HCT116 (cell line): ENCODE measurements at regions not wholly inside any gene's neighbourhood (a gene's known extent, or its start where the extent isn't known, plus 50 kb on each side); places are given as distances from the start of the nearest gene placed in this dataset.

ENCODE experiments used
- CEBPB ChIP-seq: IDR thresholded peaks from 2 replicates; pipeline ENCODE4 v1.6.1; 2012; ENCODE audit warnings: low read depth
- EZH2 ChIP-seq: fragments of 200-600 bp; sonication (generic); IDR thresholded peaks from 2 replicates; pipeline ENCODE4 v1.6.1; 2017; ENCODE audit warnings: antibody characterized with exemption, mixed run types
- EZH2phosphoT487 ChIP-seq: fragments of 200-600 bp; IDR thresholded peaks from 2 replicates; pipeline ENCODE4 v1.6.1; 2018; ENCODE audit warnings: antibody characterized with exemption, borderline replicate concordance
- JUND ChIP-seq: IDR thresholded peaks from 2 replicates; pipeline ENCODE4 v1.6.1; 2012
- POLR2A ChIP-seq: IDR thresholded peaks from 2 replicates; pipeline ENCODE4 v1.7.0; 2011; ENCODE audit warnings: borderline replicate concordance; ENCODE audit not compliant: insufficient read depth, insufficient read length; ENCODE audit errors: extremely low read depth
- POLR2AphosphoS5 ChIP-seq: IDR thresholded peaks from 2 replicates; pipeline ENCODE4 v1.6.1; 2011; ENCODE audit warnings: mild to moderate bottlenecking, low read depth, low read length, moderate library complexity
- RAD21 ChIP-seq: IDR thresholded peaks from 2 replicates; pipeline ENCODE4 v1.6.1; 2012; ENCODE audit warnings: low read depth, mild to moderate bottlenecking
- SRF ChIP-seq: IDR thresholded peaks from 2 replicates; pipeline ENCODE4 v1.6.1; 2012; ENCODE audit warnings: low read depth
- TCF7L2 ChIP-seq: IDR thresholded peaks from 2 replicates; pipeline ENCODE4 v1.7.0; 2011; ENCODE audit warnings: borderline replicate concordance, inconsistent platforms; ENCODE audit not compliant: insufficient read depth, insufficient read length; ENCODE audit errors: extremely low read depth
- YY1 ChIP-seq: IDR thresholded peaks from 2 replicates; pipeline ENCODE4 v1.6.1; 2011; ENCODE audit warnings: low read length, low read depth, moderate library complexity, mild to moderate bottlenecking; ENCODE audit not compliant: insufficient replicate concordance; ENCODE audit errors: extremely low read depth
- ZNF274 ChIP-seq: fragments of 200-500 bp; sonication (Bioruptor generic); IDR thresholded peaks from 2 replicates; pipeline ENCODE4 v1.6.1; 2014; ENCODE audit warnings: mild to moderate bottlenecking, low read depth, low read length, inconsistent platforms
- TF ChIP-seq, protein P1 (sequence below), 3 experiments: fragments of 200-600 bp in 1 of 3; sonication (generic) in 1 of 3; IDR thresholded peaks in 2 of 3; conservative IDR thresholded peaks in 1 of 3; 2 replicates each; pipeline ENCODE4 v1.5.1; 2012 to 2017; ENCODE audit warnings: low read depth in 2 of 3, low read length in 2 of 3, antibody characterized with exemption in 1 of 3, borderline replicate concordance in 1 of 3, control low read depth in 1 of 3, mild to moderate bottlenecking in 1 of 3, mixed read lengths in 1 of 3, mixed run types in 1 of 3, moderate library complexity in 1 of 3; ENCODE audit not compliant: insufficient read depth in 1 of 3
- TF ChIP-seq, protein P2 (sequence below): IDR thresholded peaks from 2 replicates; pipeline ENCODE4 v1.6.1; 2012
- TF ChIP-seq, protein P3 (sequence below): IDR thresholded peaks from 2 replicates; pipeline ENCODE4 v1.6.1; 2012; ENCODE audit warnings: low read depth

GRCh38 chr21:17729455-17729854 is 89.7 kb downstream of the C21orf91 start:
- TF ChIP-seq, protein P1, sequence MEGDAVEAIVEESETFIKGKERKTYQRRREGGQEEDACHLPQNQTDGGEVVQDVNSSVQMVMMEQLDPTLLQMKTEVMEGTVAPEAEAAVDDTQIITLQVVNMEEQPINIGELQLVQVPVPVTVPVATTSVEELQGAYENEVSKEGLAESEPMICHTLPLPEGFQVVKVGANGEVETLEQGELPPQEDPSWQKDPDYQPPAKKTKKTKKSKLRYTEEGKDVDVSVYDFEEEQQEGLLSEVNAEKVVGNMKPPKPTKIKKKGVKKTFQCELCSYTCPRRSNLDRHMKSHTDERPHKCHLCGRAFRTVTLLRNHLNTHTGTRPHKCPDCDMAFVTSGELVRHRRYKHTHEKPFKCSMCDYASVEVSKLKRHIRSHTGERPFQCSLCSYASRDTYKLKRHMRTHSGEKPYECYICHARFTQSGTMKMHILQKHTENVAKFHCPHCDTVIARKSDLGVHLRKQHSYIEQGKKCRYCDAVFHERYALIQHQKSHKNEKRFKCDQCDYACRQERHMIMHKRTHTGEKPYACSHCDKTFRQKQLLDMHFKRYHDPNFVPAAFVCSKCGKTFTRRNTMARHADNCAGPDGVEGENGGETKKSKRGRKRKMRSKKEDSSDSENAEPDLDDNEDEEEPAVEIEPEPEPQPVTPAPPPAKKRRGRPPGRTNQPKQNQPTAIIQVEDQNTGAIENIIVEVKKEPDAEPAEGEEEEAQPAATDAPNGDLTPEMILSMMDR (IDR thresholded peaks at IDR 0.05 in 2 of 3, conservative IDR thresholded peaks at IDR 0.05 in 1 of 3; ENCODE audit: borderline replicate concordance in 1 of 3, insufficient read depth in 1 of 3, low read depth in 2 of 3, low read length in 2 of 3): no peak
- TF ChIP-seq POLR2A: no peak
- no peak for TF ChIP-seq EZH2phosphoT487
- no peak for TF ChIP-seq YY1
- TF ChIP-seq RAD21: no peak
- TF ChIP-seq, protein P2, sequence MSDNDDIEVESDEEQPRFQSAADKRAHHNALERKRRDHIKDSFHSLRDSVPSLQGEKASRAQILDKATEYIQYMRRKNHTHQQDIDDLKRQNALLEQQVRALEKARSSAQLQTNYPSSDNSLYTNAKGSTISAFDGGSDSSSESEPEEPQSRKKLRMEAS: no peak
- no peak for TF ChIP-seq CEBPB
- TF ChIP-seq, protein P3, sequence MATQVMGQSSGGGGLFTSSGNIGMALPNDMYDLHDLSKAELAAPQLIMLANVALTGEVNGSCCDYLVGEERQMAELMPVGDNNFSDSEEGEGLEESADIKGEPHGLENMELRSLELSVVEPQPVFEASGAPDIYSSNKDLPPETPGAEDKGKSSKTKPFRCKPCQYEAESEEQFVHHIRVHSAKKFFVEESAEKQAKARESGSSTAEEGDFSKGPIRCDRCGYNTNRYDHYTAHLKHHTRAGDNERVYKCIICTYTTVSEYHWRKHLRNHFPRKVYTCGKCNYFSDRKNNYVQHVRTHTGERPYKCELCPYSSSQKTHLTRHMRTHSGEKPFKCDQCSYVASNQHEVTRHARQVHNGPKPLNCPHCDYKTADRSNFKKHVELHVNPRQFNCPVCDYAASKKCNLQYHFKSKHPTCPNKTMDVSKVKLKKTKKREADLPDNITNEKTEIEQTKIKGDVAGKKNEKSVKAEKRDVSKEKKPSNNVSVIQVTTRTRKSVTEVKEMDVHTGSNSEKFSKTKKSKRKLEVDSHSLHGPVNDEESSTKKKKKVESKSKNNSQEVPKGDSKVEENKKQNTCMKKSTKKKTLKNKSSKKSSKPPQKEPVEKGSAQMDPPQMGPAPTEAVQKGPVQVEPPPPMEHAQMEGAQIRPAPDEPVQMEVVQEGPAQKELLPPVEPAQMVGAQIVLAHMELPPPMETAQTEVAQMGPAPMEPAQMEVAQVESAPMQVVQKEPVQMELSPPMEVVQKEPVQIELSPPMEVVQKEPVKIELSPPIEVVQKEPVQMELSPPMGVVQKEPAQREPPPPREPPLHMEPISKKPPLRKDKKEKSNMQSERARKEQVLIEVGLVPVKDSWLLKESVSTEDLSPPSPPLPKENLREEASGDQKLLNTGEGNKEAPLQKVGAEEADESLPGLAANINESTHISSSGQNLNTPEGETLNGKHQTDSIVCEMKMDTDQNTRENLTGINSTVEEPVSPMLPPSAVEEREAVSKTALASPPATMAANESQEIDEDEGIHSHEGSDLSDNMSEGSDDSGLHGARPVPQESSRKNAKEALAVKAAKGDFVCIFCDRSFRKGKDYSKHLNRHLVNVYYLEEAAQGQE: no peak
- TF ChIP-seq EZH2: no peak
- TF ChIP-seq JUND: no peak
- TF ChIP-seq ZNF274: no peak
- no peak for TF ChIP-seq SRF
- no peak for TF ChIP-seq TCF7L2
- no peak for TF ChIP-seq POLR2AphosphoS5
